WERI-Rb-1 (cell line): ENCODE measurements at regions not wholly inside any gene's neighbourhood (a gene's known extent, or its start where the extent isn't known, plus 50 kb on each side); places are given as distances from the start of the nearest gene placed in this dataset.

Source experiments
- DNase-seq: peaks from one replicate; pipeline ENCODE4 v3.0.0-alpha.2; 2020
- H3K27ac ChIP-seq: fragments of 250-450 bp; sonication (Bioruptor Pico); 2 replicates; pipeline ENCODE4 v1.5.1; 2020; ENCODE audit warnings: mild to moderate bottlenecking, moderate library complexity
- H3K27me3 ChIP-seq: fragments of 250-450 bp; sonication (Bioruptor Pico); 2 replicates; pipeline ENCODE4 v1.5.1; 2021; ENCODE audit warnings: mild to moderate bottlenecking, low read depth, moderate library complexity; ENCODE audit not compliant: insufficient read depth, severe bottlenecking
- H3K36me3 ChIP-seq: fragments of 250-450 bp; sonication (Bioruptor Pico); 2 replicates; pipeline ENCODE4 v1.5.1; 2020; ENCODE audit warnings: mild to moderate bottlenecking, moderate library complexity
- H3K4me3 ChIP-seq: 2 replicates; pipeline ENCODE4 v1.5.1; 2011; ENCODE audit warnings: low read depth, mild to moderate bottlenecking, control low read depth, low read length
- H3K9me3 ChIP-seq: fragments of 250-450 bp; sonication (Bioruptor Pico); 2 replicates; pipeline ENCODE4 v1.5.1; 2021; ENCODE audit warnings: mild to moderate bottlenecking, moderate library complexity; ENCODE audit not compliant: severe bottlenecking
- CTCF ChIP-seq: IDR thresholded peaks from 2 replicates; pipeline ENCODE4 v1.5.1; 2011; ENCODE audit warnings: low read depth, mild to moderate bottlenecking, control low read depth, inconsistent platforms, low read length

GRCh38 chr5:18354828-18355227 lies 720.6 kb downstream of the TAF11L14 start:
- H3K4me3 ChIP-seq, result no peak overlapping the region
- H3K27me3 ChIP-seq, result no peaks in the 10 kb centered on the region
- no peak for DNase-seq
- TF ChIP-seq CTCF, result no peak
- no peaks in the 10 kb centered on the region for H3K36me3 ChIP-seq
- no peak overlapping the region for H3K27ac ChIP-seq
- H3K9me3 ChIP-seq, result no peaks in the 10 kb centered on the region

DNA sequence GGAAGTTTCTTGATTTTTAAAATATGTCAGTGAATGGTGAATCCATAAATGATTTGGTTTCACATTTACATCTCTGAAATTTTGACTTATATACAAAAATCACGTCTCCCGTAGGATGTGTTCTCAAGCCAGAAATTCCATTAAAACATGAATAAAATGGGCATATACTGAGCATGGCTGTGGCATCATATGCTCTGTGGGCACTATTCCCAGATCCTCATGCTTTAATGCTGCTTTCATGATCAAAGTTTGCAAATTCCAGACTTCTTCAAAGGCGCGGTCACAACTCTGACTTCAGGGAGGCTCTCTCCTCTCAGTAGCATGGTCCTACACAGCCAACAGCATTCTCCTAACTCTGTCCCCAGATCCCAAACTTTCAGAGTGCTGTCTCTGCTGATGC lies 723.2 kb downstream of the TAF11L14 start:
- no peaks in the 10 kb centered on the region for H3K36me3 ChIP-seq
- no peak overlapping the region for H3K4me3 ChIP-seq
- TF ChIP-seq CTCF, result no peak
- H3K27ac ChIP-seq, result no peak overlapping the region
- H3K9me3 ChIP-seq, result no peaks in the 10 kb centered on the region
- DNase-seq, result no peak
- H3K27me3 ChIP-seq, result no peaks in the 10 kb centered on the region

DNA sequence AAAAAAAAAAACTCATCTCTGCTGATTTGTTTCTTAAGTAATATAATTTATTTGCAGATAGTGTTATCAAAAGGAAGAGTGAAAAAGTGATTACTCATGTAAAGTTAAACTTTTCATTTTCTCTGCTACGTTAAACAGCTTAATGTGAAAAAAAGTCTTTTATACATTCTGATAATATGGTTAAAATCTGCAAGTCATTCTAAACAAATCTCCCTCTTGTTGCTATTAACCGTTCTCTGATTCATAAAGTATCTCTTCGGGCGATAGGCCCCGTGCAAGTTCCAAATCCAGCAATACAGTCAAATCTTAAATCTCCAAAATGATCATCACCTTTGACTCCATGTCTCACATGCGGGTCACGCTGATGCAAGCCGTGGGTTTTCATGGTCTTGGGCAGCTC lies 732.0 kb downstream of the TAF11L14 start:
- no peak for TF ChIP-seq CTCF
- no peaks in the 10 kb centered on the region for H3K36me3 ChIP-seq
- no peak overlapping the region for H3K27ac ChIP-seq
- no peak overlapping the region for H3K4me3 ChIP-seq
- H3K27me3 ChIP-seq, result no peaks in the 10 kb centered on the region
- H3K9me3 ChIP-seq, result no peaks in the 10 kb centered on the region
- no peak for DNase-seq

DNA sequence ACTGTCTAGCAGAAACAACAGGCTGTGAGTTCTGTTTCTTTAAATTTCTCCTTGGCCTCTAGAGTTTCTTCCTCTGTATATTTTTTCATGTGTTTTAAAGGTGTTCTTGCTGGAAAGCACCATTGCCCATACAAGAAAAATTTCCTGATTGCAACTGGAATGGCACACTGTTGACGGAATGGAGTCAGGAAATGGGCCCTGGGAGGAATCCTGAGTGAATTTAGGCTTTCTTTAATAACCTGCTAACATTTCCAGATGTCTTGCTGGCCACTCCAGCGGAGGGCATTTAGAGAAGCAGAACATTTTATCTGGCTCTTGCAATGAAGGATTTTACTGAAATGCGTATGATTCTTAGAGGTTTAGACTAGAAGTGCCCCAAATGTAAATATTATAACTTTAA lies 736.3 kb downstream of the TAF11L14 start:
- DNase-seq, result no peak
- H3K27me3 ChIP-seq, result no peaks in the 10 kb centered on the region
- H3K9me3 ChIP-seq, result no peaks in the 10 kb centered on the region
- H3K27ac ChIP-seq, result no peak overlapping the region
- no peak for TF ChIP-seq CTCF
- no peak overlapping the region for H3K4me3 ChIP-seq
- no peaks in the 10 kb centered on the region for H3K36me3 ChIP-seq

DNA sequence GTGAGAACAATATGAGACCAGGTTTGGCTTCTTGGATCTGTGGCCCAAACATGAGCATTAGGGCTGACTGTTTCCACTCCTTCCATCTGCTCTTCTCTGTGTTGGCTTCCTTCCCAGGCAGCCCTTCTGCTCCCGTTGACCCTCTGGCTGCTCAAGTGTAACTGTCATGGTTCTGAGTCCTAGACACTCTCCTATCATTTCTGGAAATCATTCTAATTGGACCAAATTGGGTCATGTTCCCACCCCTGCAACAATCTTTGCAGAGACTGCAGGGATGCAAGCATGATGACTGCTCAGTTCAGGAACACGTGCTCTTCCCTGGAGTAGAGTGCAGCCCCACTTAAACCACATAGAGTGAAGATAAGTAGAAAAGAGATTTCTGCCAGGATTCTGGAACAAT lies 741.4 kb downstream of the TAF11L14 start:
- no peaks in the 10 kb centered on the region for H3K36me3 ChIP-seq
- H3K27me3 ChIP-seq, result no peaks in the 10 kb centered on the region
- H3K27ac ChIP-seq, result no peak overlapping the region
- DNase-seq, result no peak
- H3K4me3 ChIP-seq, result no peak overlapping the region
- no peaks in the 10 kb centered on the region for H3K9me3 ChIP-seq
- no peak for TF ChIP-seq CTCF

- DNase-seq, result no peak
- no peak for TF ChIP-seq CTCF
- no peak overlapping the region for H3K27ac ChIP-seq
These were observed 743.8 kb downstream of the TAF11L14 start for GRCh38 chr5:18378066-18378465.

More at GRCh38 chr5:18378066-18378465, 743.8 kb downstream of the TAF11L14 start:
- H3K27me3 ChIP-seq, result no peaks in the 10 kb centered on the region
- no peak overlapping the region for H3K4me3 ChIP-seq
- no peaks in the 10 kb centered on the region for H3K36me3 ChIP-seq
- H3K9me3 ChIP-seq, result no peaks in the 10 kb centered on the region
